K562 (cell line): ENCODE measurements at regions not wholly inside any gene's neighbourhood (a gene's known extent, or its start where the extent isn't known, plus 50 kb on each side); places are given as distances from the start of the nearest gene placed in this dataset.

Experiments used
- ATAC-seq: fragments of 200-7000 bp; cut with Tn5 transposase; 3 replicates; pipeline ENCODE4 v1.9.1; 2020; ENCODE audit warnings: moderate library complexity
- BruUV-seq: library from RNA; stranded (reverse); fragments of 400-500 nt; replicated peaks from 2 replicates; lab custom pipeline; 2021; lab: Mats Ljungman, UMichigan
- CTCF ChIA-PET: fragments of 300-600 bp; formaldehyde crosslinking; extraction: SDS; loops from one replicate; lab custom pipeline; 2021; ENCODE audit warnings: low intra/inter-chr PET ratio; lab: Yijun Ruan, JAX
- POLR2A ChIA-PET: fragments of 300-600, 350-650 bp; sonication (Branson Sonifier 250); formaldehyde crosslinking; extraction: SDS; loops from one replicate; lab custom pipeline; 2021; ENCODE audit warnings: antibody characterized with exemption, inconsistent platforms; lab: Yijun Ruan, JAX
- DNase-seq, 4 experiments: peaks; one replicate each; pipeline versions ENCODE4 v3.0.0 to v3.0.0-alpha.2; 2011 to 2018; ENCODE audit warnings: low spot score in 3 of 4, mixed read lengths in 3 of 4; ENCODE audit errors: extremely low read depth in 1 of 4
- FAIRE-seq: peaks from 2 replicates; lab custom pipeline; 2011; peaks lifted over from hg19 to GRCh38; lab: Jason Lieb, UNC
- H2AFZ ChIP-seq: 2 replicates; pipeline ENCODE4 v1.6.0; 2011; ENCODE audit warnings: low read depth, low read length, control low read depth, inconsistent platforms
- H3K27ac ChIP-seq: fragments of 200-600 bp; 3 replicates; pipeline ENCODE4 v1.8.0; 2011; ENCODE audit warnings: low read depth, mild to moderate bottlenecking, control low read depth, inconsistent platforms, low read length, moderate library complexity, mixed read lengths; ENCODE audit errors: extremely low read depth
- H3K27me3 ChIP-seq, 2 experiments: fragments of 300-600 bp in 1 of 2; 2 replicates in 1 of 2; 3 replicates in 1 of 2; pipeline versions ENCODE4 v1.6.0 to v1.8.0; 2011; ENCODE audit warnings: inconsistent platforms in 2 of 2, low read length in 2 of 2, mild to moderate bottlenecking in 1 of 2, mixed read lengths in 1 of 2, moderate library complexity in 1 of 2; ENCODE audit not compliant: control insufficient read depth in 2 of 2, insufficient read depth in 2 of 2
- H3K36me3 ChIP-seq: fragments of 300-600 bp; 3 replicates; pipeline ENCODE4 v1.8.0; 2011; ENCODE audit warnings: mild to moderate bottlenecking, low read length, inconsistent platforms; ENCODE audit not compliant: control insufficient read depth, insufficient read depth
- H3K4me1 ChIP-seq, 2 experiments: fragments of 200-600 bp in 1 of 2; replicated peaks in 1 of 2; 2 replicates in 1 of 2; 3 replicates in 1 of 2; pipeline versions ENCODE4 v1.5.1 to v1.8.0; 2011; ENCODE audit warnings: inconsistent platforms in 2 of 2, low read length in 2 of 2, mild to moderate bottlenecking in 1 of 2, mixed read lengths in 1 of 2, moderate library complexity in 1 of 2; ENCODE audit not compliant: control insufficient read depth in 2 of 2, insufficient read depth in 2 of 2
- H3K4me2 ChIP-seq: 2 replicates; pipeline ENCODE4 v1.6.1; 2011; ENCODE audit warnings: low read length, control low read depth, inconsistent platforms, mixed read lengths; ENCODE audit not compliant: insufficient read depth
- H3K4me3 ChIP-seq: fragments of 200-600 bp; sonication (generic), shearing (Covaris generic); 2 replicates; pipeline ENCODE4 v1.5.1; 2016; ENCODE audit warnings: control low read depth, inconsistent platforms
- H3K79me2 ChIP-seq: fragments of 200-600 bp; 3 replicates; pipeline ENCODE4 v1.8.0; 2011; ENCODE audit warnings: low read length, inconsistent platforms; ENCODE audit not compliant: control insufficient read depth, insufficient read depth
- H3K9ac ChIP-seq, 2 experiments: 2 replicates each; pipeline versions ENCODE4 v1.6.0 to v1.6.1; 2011; ENCODE audit warnings: low read depth in 2 of 2, low read length in 2 of 2, control low read depth in 1 of 2, inconsistent platforms in 1 of 2, mild to moderate bottlenecking in 1 of 2, mixed read lengths in 1 of 2; ENCODE audit not compliant: insufficient read depth in 1 of 2
- H3K9me1 ChIP-seq: one replicate; pipeline ENCODE4 v1.6.0; 2011; ENCODE audit warnings: inconsistent platforms, mild to moderate bottlenecking, low read length, moderate library complexity; ENCODE audit not compliant: control insufficient read depth, insufficient read depth
- H3K9me3 ChIP-seq: replicated peaks from 2 replicates; pipeline ENCODE4 v1.5.1; 2011; ENCODE audit warnings: low read depth, low read length, inconsistent platforms; ENCODE audit not compliant: control insufficient read depth, insufficient read depth
- H4K20me1 ChIP-seq: replicated peaks from 2 replicates; pipeline ENCODE4 v1.6.1; 2011; ENCODE audit warnings: low read length, inconsistent platforms, mixed read lengths; ENCODE audit not compliant: control insufficient read depth, insufficient read depth
- EGR1 ChIP-seq: fragments of 450-650 bp; conservative IDR thresholded peaks from 2 replicates; pipeline ENCODE4 v1.6.1; 2017; ENCODE audit warnings: mild to moderate bottlenecking
- KAT7 ChIP-seq: sonication (generic); formaldehyde crosslinking; IDR thresholded peaks from 2 replicates; pipeline ENCODE4 v1.8.0; 2022; ENCODE audit warnings: missing genetic modification reagents, mild to moderate bottlenecking, borderline replicate concordance
- WGBS: fragments of 100-300 bp; shearing (Covaris generic); methylation state at CpG from one replicate; pipeline ENCODE4 v1.1.6; 2016; ENCODE audit warnings: low coverage, mixed read lengths; ENCODE audit not compliant: insufficient coverage; ENCODE audit errors: missing lambda C conversion rate; 5-methylcytosine and 5-hydroxymethylcytosine counted together
- in situ Hi-C: fragments of 300-500 bp; cut with MboI; formaldehyde crosslinking; loops from 4 replicates; pipeline ENCODE4 v1.15.0; 2018; ENCODE audit warnings: inconsistent platforms, mixed read lengths
- intact Hi-C: fragments of 100-400 bp; cut with micrococcal nuclease; formaldehyde crosslinking; loops from 2 replicates; pipeline ENCODE4 v1.14.2; 2022
- TF ChIP-seq, protein P1 (sequence below): fragments of 250-450 bp; sonication (Bioruptor Pico); IDR thresholded peaks from 2 replicates; pipeline ENCODE4 v1.8.0; 2022; ENCODE audit warnings: moderate library complexity, mild to moderate bottlenecking, inconsistent platforms

- Histone ChIP-seq H3K4me2 (no peak overlapping the region), H4K20me1 (no peaks in the 10 kb centered on the region), H3K9me3 (no peaks in the 10 kb centered on the region), H3K4me1 (no peaks in the 10 kb centered on the region), H3K9ac (no peak overlapping the region), H3K79me2 (no peaks in the 10 kb centered on the region), H3K36me3 (no peaks in the 10 kb centered on the region), H3K27ac (no peak overlapping the region), H2AFZ (no peak overlapping the region), H3K9me1 (no peaks in the 10 kb centered on the region), H3K4me3 (no peak overlapping the region), H3K27me3 (no peaks in the 10 kb centered on the region)
- POLR2A ChIA-PET: no interaction called here
- no TSS peak for BruUV-seq
- CTCF ChIA-PET: no interaction called here
- intact Hi-C loops (no loop called here), in situ Hi-C loops (no loop called here)
- FAIRE-seq (no peak), DNase-seq (no peak), ATAC-seq (no peak)
- 32% methylated on average over 2 of the region's 2 CpGs for WGBS
- TF ChIP-seq KAT7: no peak
- no peak for TF ChIP-seq EGR1
Measured at GRCh38 chr6:147936703-147937470, 405.8 kb upstream of the SASH1 start.

DNA sequence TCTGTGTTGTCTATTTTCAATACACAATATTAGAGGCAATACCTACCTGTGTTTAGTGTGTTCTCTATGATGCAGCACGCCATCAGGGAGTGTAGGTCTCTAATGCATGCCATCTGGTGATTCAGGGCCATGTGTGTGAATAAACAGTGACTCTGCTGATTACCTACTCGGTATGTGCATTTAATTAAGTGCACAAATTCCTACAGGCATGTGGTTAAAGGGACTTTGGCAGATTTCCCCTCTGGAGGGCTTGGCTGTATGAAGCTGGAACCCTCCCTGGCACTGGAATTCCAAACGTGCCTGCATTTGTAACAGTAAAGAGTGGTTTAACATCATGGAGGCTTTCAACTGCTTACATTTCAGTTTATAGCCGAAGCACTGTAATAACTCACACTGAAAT lies 401.5 kb upstream of the SASH1 start:
- DNase-seq: no peak
- intact Hi-C loops: no loop called here
- in situ Hi-C loops: no loop called here
- no peaks in the 10 kb centered on the region for H3K4me1 ChIP-seq
- BruUV-seq: no TSS peak
- H3K9me3 ChIP-seq: no peaks in the 10 kb centered on the region
- H3K4me2 ChIP-seq: no peak overlapping the region
- H4K20me1 ChIP-seq: no peaks in the 10 kb centered on the region
- WGBS: 5% methylated on average over 4 of the region's 4 CpGs
- H3K27ac ChIP-seq: no peak overlapping the region
- H3K36me3 ChIP-seq: no peaks in the 10 kb centered on the region
- H3K27me3 ChIP-seq: no peaks in the 10 kb centered on the region
- ChIA-PET CTCF (no interaction called here), POLR2A (no interaction called here)
- H2AFZ ChIP-seq: no peak overlapping the region
- H3K79me2 ChIP-seq: no peaks in the 10 kb centered on the region
- H3K9ac ChIP-seq: no peak overlapping the region
- no peak for FAIRE-seq
- no peak for ATAC-seq
- H3K9me1 ChIP-seq: no peaks in the 10 kb centered on the region
- H3K4me3 ChIP-seq: no peak overlapping the region
- TF ChIP-seq, protein P1, sequence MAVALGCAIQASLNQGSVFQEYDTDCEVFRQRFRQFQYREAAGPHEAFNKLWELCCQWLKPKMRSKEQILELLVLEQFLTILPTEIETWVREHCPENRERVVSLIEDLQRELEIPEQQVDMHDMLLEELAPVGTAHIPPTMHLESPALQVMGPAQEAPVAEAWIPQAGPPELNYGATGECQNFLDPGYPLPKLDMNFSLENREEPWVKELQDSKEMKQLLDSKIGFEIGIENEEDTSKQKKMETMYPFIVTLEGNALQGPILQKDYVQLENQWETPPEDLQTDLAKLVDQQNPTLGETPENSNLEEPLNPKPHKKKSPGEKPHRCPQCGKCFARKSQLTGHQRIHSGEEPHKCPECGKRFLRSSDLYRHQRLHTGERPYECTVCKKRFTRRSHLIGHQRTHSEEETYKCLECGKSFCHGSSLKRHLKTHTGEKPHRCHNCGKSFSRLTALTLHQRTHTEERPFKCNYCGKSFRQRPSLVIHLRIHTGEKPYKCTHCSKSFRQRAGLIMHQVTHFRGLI: no peak
